ENCODE measurements at regions not wholly inside any gene's neighbourhood (a gene's known extent, or its start where the extent isn't known, plus 50 kb on each side); places are given as distances from the start of the nearest gene placed in this dataset.

- Histone ChIP-seq H3K9me3 (replicated peaks; ENCODE audit: insufficient read depth, low read length) (no peaks in the 10 kb centered on the region), H3K79me2 (ENCODE audit: low read length) (no peaks in the 10 kb centered on the region), H3K27me3 (replicated peaks; ENCODE audit: insufficient read depth, low read length) (no peaks in the 10 kb centered on the region), H3K36me3 (replicated peaks; ENCODE audit: insufficient read depth, low read length) (no peaks in the 10 kb centered on the region), H3K27ac (ENCODE audit: low read length) (no peak overlapping the region), H3K9me2 (replicated peaks; ENCODE audit: insufficient read depth, low read length) (no peaks in the 10 kb centered on the region), H3K4me1 (ENCODE audit: low read length) (no peaks in the 10 kb centered on the region), H2AFZ (ENCODE audit: low read length) (no peak overlapping the region), H4K20me1 (ENCODE audit: insufficient read depth, low read length) (no peaks in the 10 kb centered on the region), H3K4me3 (ENCODE audit: low read length) (no peak overlapping the region), H3K9ac (ENCODE audit: low read length) (no peak overlapping the region), H3K4me2 (ENCODE audit: low read depth, low read length) (no peak overlapping the region), H3F3A (ENCODE audit: insufficient read depth, low read length) (no peaks in the 10 kb centered on the region)
- TF ChIP-seq EZH2phosphoT487 (IDR thresholded peaks at IDR 0.05; ENCODE audit: low read length), result no peak
- TF ChIP-seq CTCF (IDR thresholded peaks at IDR 0.05; ENCODE audit: low read length), result no peak
- no peak for TF ChIP-seq EZH2 (optimal IDR thresholded peaks at IDR 0.05; ENCODE audit: low read depth, low read length)
- DNase-seq, result no peak
These were observed 115.1 kb upstream of the COPS8 start for GRCh38 chr2:236970656-236971010.

DNA sequence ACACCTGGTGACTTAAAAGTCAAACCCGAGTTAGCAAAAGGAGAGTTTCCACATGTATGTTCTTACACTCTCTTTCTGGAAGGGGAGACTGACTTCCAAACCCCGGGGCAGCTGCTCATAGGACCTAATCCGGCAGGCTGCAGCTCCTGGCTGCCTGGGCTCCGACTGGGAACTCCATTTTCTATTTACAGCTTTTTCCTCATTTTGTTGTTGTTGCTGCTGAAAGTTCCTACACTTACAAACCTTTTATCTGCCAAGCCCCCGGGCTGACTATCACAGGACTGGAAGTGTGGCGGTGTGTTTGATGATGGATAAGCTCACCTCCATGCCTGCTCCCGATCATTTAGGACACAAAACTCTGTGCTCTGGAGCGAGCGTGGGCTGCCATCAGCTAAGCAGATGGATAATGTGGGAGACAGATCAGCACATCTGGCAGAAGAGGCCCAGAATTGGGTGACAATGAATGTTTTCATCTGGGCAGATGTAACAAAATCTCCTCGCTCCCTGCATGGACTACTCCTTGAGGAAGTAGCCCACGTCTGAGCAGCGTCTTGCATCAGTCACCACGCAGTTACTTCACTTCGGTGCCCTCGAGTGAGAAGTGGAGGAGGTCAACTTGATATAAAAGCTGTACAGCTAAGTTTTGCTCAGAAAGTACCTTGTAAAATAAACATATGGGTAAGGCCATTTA, 114.4 kb upstream of the COPS8 start:
- H4K20me1 ChIP-seq (ENCODE audit: insufficient read depth, low read length), result no peaks in the 10 kb centered on the region
- H3K9ac ChIP-seq (ENCODE audit: low read length), result no peak overlapping the region
- TF ChIP-seq EZH2 (optimal IDR thresholded peaks at IDR 0.05; ENCODE audit: low read depth, low read length), result no peak
- TF ChIP-seq EZH2phosphoT487 (IDR thresholded peaks at IDR 0.05; ENCODE audit: low read length), result no peak
- H3K9me2 ChIP-seq (replicated peaks; ENCODE audit: insufficient read depth, low read length), result no peaks in the 10 kb centered on the region
- no peak overlapping the region for H2AFZ ChIP-seq (ENCODE audit: low read length)
- no peak for DNase-seq
- H3K27ac ChIP-seq (ENCODE audit: low read length), result no peak overlapping the region
- no peaks in the 10 kb centered on the region for H3K4me1 ChIP-seq (ENCODE audit: low read length)
- no peaks in the 10 kb centered on the region for H3F3A ChIP-seq (ENCODE audit: insufficient read depth, low read length)
- no peak overlapping the region for H3K4me3 ChIP-seq (ENCODE audit: low read length)
- no peaks in the 10 kb centered on the region for H3K79me2 ChIP-seq (ENCODE audit: low read length)
- H3K9me3 ChIP-seq (replicated peaks; ENCODE audit: insufficient read depth, low read length), result no peaks in the 10 kb centered on the region
- no peak overlapping the region for H3K4me2 ChIP-seq (ENCODE audit: low read depth, low read length)
- H3K36me3 ChIP-seq (replicated peaks; ENCODE audit: insufficient read depth, low read length), result no peaks in the 10 kb centered on the region
- H3K27me3 ChIP-seq (replicated peaks; ENCODE audit: insufficient read depth, low read length), result no peaks in the 10 kb centered on the region

DNA sequence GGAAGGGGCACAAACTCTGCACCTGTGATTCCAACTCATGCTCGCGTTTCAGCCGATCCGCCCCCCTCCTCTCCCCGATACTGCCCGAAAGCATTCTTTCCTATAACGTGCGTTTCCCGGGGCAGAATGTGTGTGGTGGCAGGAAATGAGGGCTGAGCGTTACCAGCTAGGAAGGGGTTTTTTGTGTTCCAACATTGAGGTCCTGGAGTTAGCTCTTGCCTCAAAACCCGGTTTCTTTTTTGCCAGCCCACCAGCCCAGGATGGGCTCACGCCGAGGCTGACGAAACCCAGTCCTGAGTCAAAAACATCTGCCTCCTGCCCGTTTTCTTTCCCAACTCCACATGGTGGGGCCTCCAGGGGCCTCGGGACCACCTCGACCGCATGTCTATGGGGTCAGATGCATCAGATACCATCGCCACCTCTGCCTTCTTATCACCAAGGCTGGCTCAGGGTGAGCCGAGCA, 113.7 kb upstream of the COPS8 start:
- no peak overlapping the region for H2AFZ ChIP-seq (ENCODE audit: low read length)
- H3K27me3 ChIP-seq (replicated peaks; ENCODE audit: insufficient read depth, low read length), result no peaks in the 10 kb centered on the region
- H4K20me1 ChIP-seq (ENCODE audit: insufficient read depth, low read length), result no peaks in the 10 kb centered on the region
- H3K9me3 ChIP-seq (replicated peaks; ENCODE audit: insufficient read depth, low read length), result no peaks in the 10 kb centered on the region
- H3K4me3 ChIP-seq (ENCODE audit: low read length), result no peak overlapping the region
- no peaks in the 10 kb centered on the region for H3K9me2 ChIP-seq (replicated peaks; ENCODE audit: insufficient read depth, low read length)
- H3K79me2 ChIP-seq (ENCODE audit: low read length), result no peaks in the 10 kb centered on the region
- H3K27ac ChIP-seq (ENCODE audit: low read length), result no peak overlapping the region
- no peak for DNase-seq
- no peaks in the 10 kb centered on the region for H3F3A ChIP-seq (ENCODE audit: insufficient read depth, low read length)
- no peaks in the 10 kb centered on the region for H3K36me3 ChIP-seq (replicated peaks; ENCODE audit: insufficient read depth, low read length)
- H3K9ac ChIP-seq (ENCODE audit: low read length), result no peak overlapping the region
- no peaks in the 10 kb centered on the region for H3K4me1 ChIP-seq (ENCODE audit: low read length)
- TF ChIP-seq CTCF (IDR thresholded peaks at IDR 0.05; ENCODE audit: low read length) (no peak), EZH2phosphoT487 (IDR thresholded peaks at IDR 0.05; ENCODE audit: low read length) (no peak), EZH2 (optimal IDR thresholded peaks at IDR 0.05; ENCODE audit: low read depth, low read length) (no peak)
- no peak overlapping the region for H3K4me2 ChIP-seq (ENCODE audit: low read depth, low read length)
